ENCODE measurements at regions not wholly inside any gene's neighbourhood (a gene's known extent, or its start where the extent isn't known, plus 50 kb on each side); places are given as distances from the start of the nearest gene placed in this dataset.

DNA sequence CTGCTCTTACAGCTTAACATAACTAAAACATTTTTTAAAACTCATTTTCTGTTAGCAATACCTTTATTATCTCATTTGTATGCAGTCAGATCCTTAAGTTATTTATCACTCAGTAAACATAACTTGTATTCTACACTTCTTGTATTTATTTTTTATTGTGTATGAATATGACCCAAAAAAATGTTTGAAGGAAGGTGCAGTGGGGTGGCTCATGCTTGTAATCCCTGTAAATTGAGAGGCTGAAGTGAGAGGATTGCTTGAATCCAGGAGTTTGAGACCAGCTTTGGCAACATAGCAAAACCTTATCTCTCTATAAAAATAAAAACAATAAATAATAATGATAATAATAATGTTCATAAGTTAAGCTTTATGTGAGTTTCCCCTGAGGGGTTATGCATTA is 1004.8 kb downstream of the SLITRK5 start:
- no peaks in the 10 kb centered on the region for H3K36me3 Mint-ChIP-seq (ENCODE audit: low read depth)
- TF ChIP-seq CTCF (IDR thresholded peaks at IDR 0.05), result no peak
- peaks cover 3% of the 10 kb centered on the region for H3K9me3 Mint-ChIP-seq
- H3K27ac Mint-ChIP-seq, result no peak overlapping the region
- no peaks in the 10 kb centered on the region for H3K27me3 Mint-ChIP-seq
- intact Hi-C loops (cut with micrococcal nuclease), result no loop called here
- no peak overlapping the region for H3K4me3 Mint-ChIP-seq
- DNase-seq, result no peak
- H3K4me1 Mint-ChIP-seq, result no peaks in the 10 kb centered on the region
- ChIA-PET CTCF (no interaction called here), POLR2A (no interaction called here)
- ATAC-seq (ENCODE audit: low read depth), result no peak

GRCh38 chr13:88685459-88685858 is 1014.3 kb downstream of the SLITRK5 start:
- no peaks in the 10 kb centered on the region for H3K4me1 Mint-ChIP-seq
- intact Hi-C loops (cut with micrococcal nuclease), result no loop called here

GRCh38 chr13:88701551-88701950 is 1030.4 kb downstream of the SLITRK5 start:
- no peak for ATAC-seq (ENCODE audit: low read depth)
- Mint-ChIP-seq H3K9me3 (no peaks in the 10 kb centered on the region), H3K27me3 (no peaks in the 10 kb centered on the region), H3K27ac (no peak overlapping the region), H3K36me3 (ENCODE audit: low read depth) (no peaks in the 10 kb centered on the region), H3K4me3 (no peak overlapping the region), H3K4me1 (no peaks in the 10 kb centered on the region)
- CTCF ChIA-PET, result no interaction called here
- POLR2A ChIA-PET, result no interaction called here
- TF ChIP-seq CTCF (IDR thresholded peaks at IDR 0.05), result no peak
- intact Hi-C loops (cut with micrococcal nuclease), result no loop called here
- no peak for DNase-seq

More at GRCh38 chr13:88685459-88685858, 1014.3 kb downstream of the SLITRK5 start:
- no peak for TF ChIP-seq CTCF (IDR thresholded peaks at IDR 0.05)
- DNase-seq (no peak), ATAC-seq (ENCODE audit: low read depth) (no peak)
- POLR2A ChIA-PET, result no interaction called here
- H3K36me3 Mint-ChIP-seq (ENCODE audit: low read depth), result no peaks in the 10 kb centered on the region
- no peak overlapping the region for H3K4me3 Mint-ChIP-seq
- H3K9me3 Mint-ChIP-seq, result peaks cover 2% of the 10 kb centered on the region
- no peak overlapping the region for H3K27ac Mint-ChIP-seq
- no peaks in the 10 kb centered on the region for H3K27me3 Mint-ChIP-seq
- CTCF ChIA-PET, result no interaction called here

DNA sequence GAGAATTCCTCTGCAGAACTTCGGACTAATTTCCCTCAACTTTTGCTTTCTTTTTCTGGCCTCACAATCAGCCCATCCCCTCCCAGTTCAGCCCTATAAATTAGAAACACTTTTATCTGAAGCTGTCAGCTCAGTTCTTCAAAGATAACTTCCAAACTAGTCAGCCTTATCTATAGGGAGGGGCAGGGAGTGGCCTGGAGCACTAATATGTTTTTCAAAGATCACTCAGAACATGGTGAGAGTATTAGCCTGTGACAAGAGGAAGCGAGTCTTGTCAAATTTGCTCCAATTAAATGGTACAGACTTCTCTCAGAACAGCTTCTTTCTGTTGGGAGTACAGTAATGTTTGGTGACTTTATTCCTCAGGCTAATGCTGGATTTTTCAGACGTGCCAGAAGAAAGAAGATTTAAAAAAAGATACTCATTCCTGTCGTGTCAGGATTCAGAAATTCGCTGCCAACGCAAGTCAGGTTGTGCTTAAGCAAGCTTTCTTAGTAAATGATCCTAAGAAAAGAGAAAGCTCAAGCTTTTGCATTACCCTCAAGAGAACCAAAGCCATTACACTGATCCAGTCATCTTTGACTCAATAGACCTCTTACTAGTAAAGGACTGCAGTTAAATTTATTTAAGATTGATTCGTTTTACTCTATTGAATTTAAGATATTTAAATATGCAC is 1033.6 kb downstream of the SLITRK5 start:
- ChIA-PET CTCF (no interaction called here), POLR2A (no interaction called here)
- H3K4me1 Mint-ChIP-seq, result peaks cover 3% of the 10 kb centered on the region
- TF ChIP-seq CTCF (IDR thresholded peaks at IDR 0.05), result no peak
- H3K9me3 Mint-ChIP-seq, result peaks cover 2% of the 10 kb centered on the region
- no peak for DNase-seq
- no peak for ATAC-seq (ENCODE audit: low read depth)
- no peaks in the 10 kb centered on the region for H3K27me3 Mint-ChIP-seq
- H3K27ac Mint-ChIP-seq, result no peak overlapping the region
- intact Hi-C loops (cut with micrococcal nuclease), result no loop called here
- H3K36me3 Mint-ChIP-seq (ENCODE audit: low read depth), result no peaks in the 10 kb centered on the region
- H3K4me3 Mint-ChIP-seq, result peak overlapping the region; percentile 29

DNA sequence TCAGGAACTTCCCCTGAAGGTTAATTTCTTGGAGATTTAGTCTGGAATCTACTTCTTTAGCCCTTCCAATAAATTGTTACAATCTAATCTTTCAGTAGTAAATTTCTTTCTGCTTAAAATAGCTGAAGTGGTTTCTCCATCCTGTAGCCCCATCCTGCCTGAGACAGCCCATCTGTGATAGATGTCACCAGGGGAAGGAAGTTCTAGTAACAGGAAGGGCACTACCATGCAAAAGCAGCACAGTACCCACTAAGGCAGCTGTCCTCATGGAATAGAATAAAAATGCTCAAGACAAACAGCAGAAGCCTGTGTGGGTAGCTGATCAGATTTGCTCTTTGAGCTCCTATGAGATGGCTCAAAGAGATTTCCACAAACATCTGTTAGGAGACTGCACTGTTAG is 1036.5 kb downstream of the SLITRK5 start:
- no peak overlapping the region for H3K4me3 Mint-ChIP-seq
- ChIA-PET CTCF (no interaction called here), POLR2A (no interaction called here)
- no peak overlapping the region for H3K27ac Mint-ChIP-seq
- H3K9me3 Mint-ChIP-seq, result peaks cover 2% of the 10 kb centered on the region
- H3K36me3 Mint-ChIP-seq (ENCODE audit: low read depth), result no peaks in the 10 kb centered on the region
- TF ChIP-seq CTCF (IDR thresholded peaks at IDR 0.05), result no peak
- intact Hi-C loops (cut with micrococcal nuclease), result no loop called here
- DNase-seq (no peak), ATAC-seq (ENCODE audit: low read depth) (no peak)
- peaks cover 3% of the 10 kb centered on the region for H3K4me1 Mint-ChIP-seq
- H3K27me3 Mint-ChIP-seq, result no peaks in the 10 kb centered on the region
